ENCODE measurements at regions not wholly inside any gene's neighbourhood (a gene's known extent, or its start where the extent isn't known, plus 50 kb on each side); places are given as distances from the start of the nearest gene placed in this dataset.

DNA sequence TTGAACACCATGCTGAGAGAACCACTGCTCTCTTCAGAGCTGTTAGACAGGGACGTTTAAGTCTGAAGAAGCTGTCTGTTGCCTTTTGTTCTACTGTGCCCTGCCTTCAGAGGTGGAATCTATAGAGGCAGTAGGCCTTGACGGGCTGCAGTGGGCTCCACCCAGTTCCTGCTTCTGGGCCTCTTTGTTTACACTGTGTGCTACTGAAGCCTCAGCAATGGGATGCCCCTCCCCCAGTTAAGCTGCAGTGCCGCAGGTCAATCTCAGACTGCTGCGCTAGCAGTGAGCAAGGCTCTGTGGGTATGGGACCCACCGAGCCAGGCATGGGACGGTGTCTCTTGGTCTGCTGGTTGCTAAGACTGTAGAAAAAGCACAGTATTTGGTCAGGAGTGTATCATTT lies 162.3 kb upstream of the NXPH2 start:
- H3K4me3 ChIP-seq (ENCODE audit: control extremely low read depth in 1 of 5, extremely low read depth in 1 of 5, insufficient read depth in 1 of 5, low read depth in 2 of 5, low read length in 4 of 5), result no peak overlapping the region
- 65% methylated on average over 6 of the region's 6 CpGs for WGBS (ENCODE audit: insufficient coverage)
- H4K20me1 ChIP-seq (ENCODE audit: control insufficient read depth, insufficient read depth, low read length, poor library complexity, severe bottlenecking), result no peaks in the 10 kb centered on the region
- Mint-ChIP-seq H3K4me1 (no peaks in the 10 kb centered on the region), H3K9me3 (ENCODE audit: insufficient read depth) (peaks cover 7% of the 10 kb centered on the region), H3K27me3 (no peaks in the 10 kb centered on the region), H3K27ac (no peak overlapping the region), H3K4me3 (no peak overlapping the region)
- no peaks in the 10 kb centered on the region for H3K27me3 ChIP-seq (replicated peaks in 1 of 4; ENCODE audit: control extremely low read depth in 1 of 4, control insufficient read depth in 3 of 4, insufficient read depth in 4 of 4, low read length in 3 of 4)
- POLR2A ChIA-PET, result no interaction called here
- H3K27ac ChIP-seq (ENCODE audit: low read length in 2 of 2), result no peak overlapping the region
- no peak overlapping the region for H3K9ac ChIP-seq (ENCODE audit: low read length)
- CTCF ChIA-PET, result no interaction called here
- peaks cover 0 to 8% (median 0%) of the 10 kb centered on the region in 3 donors for H3K9me3 ChIP-seq (ENCODE audit: control extremely low read depth in 1 of 3, control insufficient read depth in 2 of 3, insufficient read depth in 1 of 3, low read length in 2 of 3)
- no peak overlapping the region for H3K4me2 ChIP-seq (replicated peaks; ENCODE audit: low read depth, low read length, poor library complexity, severe bottlenecking)
- no peaks in the 10 kb centered on the region for H3K36me3 ChIP-seq (replicated peaks in 1 of 2; ENCODE audit: control extremely low read depth in 1 of 2, control insufficient read depth in 1 of 2, extremely low read depth in 1 of 2, insufficient read depth in 2 of 2, low read length in 1 of 2)
- H2AFZ ChIP-seq (ENCODE audit: insufficient read depth, low read depth, low read length, poor library complexity, severe bottlenecking), result no peak overlapping the region
- H3K79me2 ChIP-seq (ENCODE audit: control insufficient read depth, insufficient read depth, low read length), result no peaks in the 10 kb centered on the region
- TF ChIP-seq, protein P1, sequence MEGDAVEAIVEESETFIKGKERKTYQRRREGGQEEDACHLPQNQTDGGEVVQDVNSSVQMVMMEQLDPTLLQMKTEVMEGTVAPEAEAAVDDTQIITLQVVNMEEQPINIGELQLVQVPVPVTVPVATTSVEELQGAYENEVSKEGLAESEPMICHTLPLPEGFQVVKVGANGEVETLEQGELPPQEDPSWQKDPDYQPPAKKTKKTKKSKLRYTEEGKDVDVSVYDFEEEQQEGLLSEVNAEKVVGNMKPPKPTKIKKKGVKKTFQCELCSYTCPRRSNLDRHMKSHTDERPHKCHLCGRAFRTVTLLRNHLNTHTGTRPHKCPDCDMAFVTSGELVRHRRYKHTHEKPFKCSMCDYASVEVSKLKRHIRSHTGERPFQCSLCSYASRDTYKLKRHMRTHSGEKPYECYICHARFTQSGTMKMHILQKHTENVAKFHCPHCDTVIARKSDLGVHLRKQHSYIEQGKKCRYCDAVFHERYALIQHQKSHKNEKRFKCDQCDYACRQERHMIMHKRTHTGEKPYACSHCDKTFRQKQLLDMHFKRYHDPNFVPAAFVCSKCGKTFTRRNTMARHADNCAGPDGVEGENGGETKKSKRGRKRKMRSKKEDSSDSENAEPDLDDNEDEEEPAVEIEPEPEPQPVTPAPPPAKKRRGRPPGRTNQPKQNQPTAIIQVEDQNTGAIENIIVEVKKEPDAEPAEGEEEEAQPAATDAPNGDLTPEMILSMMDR (IDR thresholded peaks at IDR 0.05), result no peak
- no peak for TF ChIP-seq EZH2 (IDR thresholded peaks at IDR 0.05; ENCODE audit: borderline replicate concordance, insufficient read depth, low read depth, low read length, poor library complexity, severe bottlenecking)
- ATAC-seq (ENCODE audit: low read depth) (no peak), DNase-seq (no peak)
- H3K4me1 ChIP-seq (ENCODE audit: control insufficient read depth in 2 of 2, insufficient read depth in 2 of 2, low read length in 2 of 2), result no peaks in the 10 kb centered on the region
- intact Hi-C loops (cut with micrococcal nuclease), result no loop called here

DNA sequence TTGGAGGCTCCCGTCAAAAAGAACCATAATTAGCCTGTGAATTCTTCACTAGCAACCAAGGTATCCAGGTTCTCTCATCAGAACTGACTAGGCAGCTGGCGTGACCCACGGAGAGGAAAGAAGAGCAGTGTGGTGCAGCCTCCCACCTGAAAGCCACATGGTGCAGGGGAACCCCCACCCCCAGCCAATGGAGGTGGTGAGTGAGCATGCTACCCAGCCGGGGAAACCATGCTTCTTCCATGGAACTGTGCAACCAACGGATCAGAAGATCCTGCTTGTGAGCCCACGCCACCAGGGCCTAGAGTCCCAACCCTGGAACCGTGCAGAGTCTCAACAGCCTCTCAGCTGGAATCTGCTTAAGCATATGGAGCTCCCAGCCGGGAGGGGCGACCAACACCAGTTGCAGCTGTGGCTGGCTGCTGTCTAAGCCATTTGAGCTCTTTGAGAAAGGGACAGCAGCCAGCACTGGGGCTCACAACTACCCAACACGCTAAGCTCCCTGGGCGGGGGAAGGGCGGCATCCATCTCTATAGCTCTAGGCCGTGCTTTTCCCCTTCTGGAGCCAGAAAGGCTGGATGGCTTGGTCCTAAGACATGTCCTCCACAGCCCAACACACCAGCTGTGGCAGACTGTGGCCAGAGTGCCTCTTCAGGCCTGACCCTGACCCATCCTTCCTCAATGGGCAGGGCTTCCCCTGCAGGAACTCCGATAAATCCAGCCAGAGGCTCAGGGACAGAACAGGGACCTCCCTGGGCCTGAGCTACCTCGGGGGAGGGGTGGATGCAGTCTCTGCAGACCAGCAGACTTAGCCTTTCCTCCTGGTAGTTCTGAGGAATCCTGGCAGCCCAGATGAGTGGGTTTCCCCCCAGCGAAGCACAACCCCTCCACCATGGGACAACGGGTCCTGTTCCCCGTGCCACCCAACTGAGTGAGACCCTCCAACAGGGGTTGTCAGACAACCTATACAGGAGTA lies 151.4 kb upstream of the NXPH2 start:
- WGBS (ENCODE audit: insufficient coverage), result 85% methylated on average over 15 of the region's 18 CpGs
- ATAC-seq (ENCODE audit: low read depth) (no peak), DNase-seq (no peak)
- Histone ChIP-seq H3K79me2 (ENCODE audit: control insufficient read depth, insufficient read depth, low read length) (no peaks in the 10 kb centered on the region), H3K36me3 (replicated peaks in 1 of 2; ENCODE audit: control extremely low read depth in 1 of 2, control insufficient read depth in 1 of 2, extremely low read depth in 1 of 2, insufficient read depth in 2 of 2, low read length in 1 of 2) (no peaks in the 10 kb centered on the region), H2AFZ (ENCODE audit: insufficient read depth, low read depth, low read length, poor library complexity, severe bottlenecking) (no peak overlapping the region), H3K4me1 (ENCODE audit: control insufficient read depth in 2 of 2, insufficient read depth in 2 of 2, low read length in 2 of 2) (no peaks in the 10 kb centered on the region), H3K9me3 (ENCODE audit: control extremely low read depth in 1 of 3, control insufficient read depth in 2 of 3, insufficient read depth in 1 of 3, low read length in 2 of 3) (peaks cover 0 to 8% (median 0%) of the 10 kb centered on the region in 3 donors), H4K20me1 (ENCODE audit: control insufficient read depth, insufficient read depth, low read length, poor library complexity, severe bottlenecking) (no peaks in the 10 kb centered on the region), H3K4me3 (ENCODE audit: control extremely low read depth in 1 of 5, extremely low read depth in 1 of 5, insufficient read depth in 1 of 5, low read depth in 2 of 5, low read length in 4 of 5) (no peak overlapping the region), H3K4me2 (replicated peaks; ENCODE audit: low read depth, low read length, poor library complexity, severe bottlenecking) (no peak overlapping the region), H3K27me3 (replicated peaks in 1 of 4; ENCODE audit: control extremely low read depth in 1 of 4, control insufficient read depth in 3 of 4, insufficient read depth in 4 of 4, low read length in 3 of 4) (no peaks in the 10 kb centered on the region), H3K9ac (ENCODE audit: low read length) (no peak overlapping the region), H3K27ac (ENCODE audit: low read length in 2 of 2) (no peak overlapping the region)
- ChIA-PET CTCF (no interaction called here), POLR2A (no interaction called here)
- TF ChIP-seq, protein P1 (IDR thresholded peaks at IDR 0.05), result no peak
- TF ChIP-seq EZH2 (IDR thresholded peaks at IDR 0.05; ENCODE audit: borderline replicate concordance, insufficient read depth, low read depth, low read length, poor library complexity, severe bottlenecking), result no peak
- H3K4me1 Mint-ChIP-seq, result no peaks in the 10 kb centered on the region
- H3K9me3 Mint-ChIP-seq (ENCODE audit: insufficient read depth), result no peaks in the 10 kb centered on the region
- intact Hi-C loops (cut with micrococcal nuclease), result no loop called here
- no peak overlapping the region for H3K4me3 Mint-ChIP-seq
- no peak overlapping the region for H3K27ac Mint-ChIP-seq
- H3K27me3 Mint-ChIP-seq, result no peaks in the 10 kb centered on the region

Data from B cell (primary cell).